Heart left ventricle (tissue), 16 donors: ENCODE measurements at regions not wholly inside any gene's neighbourhood (a gene's known extent, or its start where the extent isn't known, plus 50 kb on each side); places are given as distances from the start of the nearest gene placed in this dataset.

Experiments
- ATAC-seq, 4 donors: fragments of 200-7000 bp; cut with Tn5 transposase; one replicate each; pipeline ENCODE4 v1.9.1; 2020 to 2022; ENCODE audit warnings: moderate library complexity in 4 of 4, mild to moderate bottlenecking in 3 of 4, moderate number of reproducible peaks in 1 of 4
- DNase-seq, 5 donors: peaks; one replicate each; pipeline ENCODE4 v3.0.0-alpha.2; 2020
- H3K27ac ChIP-seq, 12 donors: fragments of 200-600 bp; sonication (generic) in 4 of 12; one replicate each; pipeline versions ENCODE4 v1.5.0 to v1.8.0; 2016 to 2022; ENCODE audit warnings: mild to moderate bottlenecking in 2 of 12
- H3K27me3 ChIP-seq, 9 donors: fragments of 200-600 bp; sonication (generic) in 2 of 9; one replicate each; pipeline versions ENCODE4 v1.5.1 to v1.8.0; 2016 to 2022; ENCODE audit warnings: mild to moderate bottlenecking in 3 of 9
- H3K36me3 ChIP-seq, 9 donors: fragments of 200-600 bp; sonication (generic) in 2 of 9; one replicate each; pipeline versions ENCODE4 v1.5.0 to v1.8.0; 2018 to 2022; ENCODE audit warnings: mild to moderate bottlenecking in 2 of 9
- H3K4me1 ChIP-seq, 12 donors: fragments of 200-600 bp; sonication (generic) in 4 of 12; one replicate each; pipeline versions ENCODE4 v1.5.0 to v1.8.0; 2016 to 2022; ENCODE audit warnings: mild to moderate bottlenecking in 3 of 12
- H3K4me3 ChIP-seq, 12 donors: fragments of 200-600 bp; sonication (generic) in 4 of 12; one replicate each; pipeline versions ENCODE4 v1.5.0 to v1.8.0; 2017 to 2022; ENCODE audit warnings: mild to moderate bottlenecking in 9 of 12, moderate library complexity in 4 of 12
- H3K9me3 ChIP-seq, 12 donors: fragments of 200-600 bp; sonication (generic) in 4 of 12; one replicate each; pipeline versions ENCODE4 v1.5.0 to v1.8.0; 2016 to 2022; ENCODE audit warnings: mild to moderate bottlenecking in 1 of 12
- POLR2A ChIP-seq, 2 donors: fragments of 450-650 bp; IDR thresholded peaks; one replicate each; pipeline ENCODE4 v1.6.1; 2017; ENCODE audit warnings: antibody characterized with exemption in 2 of 2, mild to moderate bottlenecking in 2 of 2, moderate library complexity in 2 of 2
- WGBS, 4 donors: extraction: QIAGEN DNeasy Blood & Tissue Kit in 2 of 4; methylation state at CpG; one replicate each; pipeline versions ENCODE4 v1.1.5 to v1.1.7; 2013 to 2018; 5-methylcytosine and 5-hydroxymethylcytosine counted together
- intact Hi-C, 10 donors: fragments of 100-400 bp; cut with DNase I; formaldehyde crosslinking; loops; one replicate each; pipeline versions ENCODE4 v1.11.1 to v1.14.2; 2022
- TF ChIP-seq, protein P1 (sequence below), 12 donors: fragments of 200-600 bp; sonication (generic) in 4 of 12; IDR thresholded peaks; one replicate each; pipeline versions ENCODE4 v1.5.0 to v1.8.0; 2018 to 2022; ENCODE audit warnings: antibody characterized with exemption in 12 of 12, mild to moderate bottlenecking in 5 of 12
- donor health status: ischemic (EF 13 %, LVEDD 7.1; RV severe dilation, severe dysfunction).
- donor health status: healthy with polysubstance abuse.
- donor health status: DM: no; HTN: yes; CAD: no.
- donor health status: DM: no; HTN: no; CAD: no.
- donor health status: ischemic (EF 25% LVEDD 6.9; RV normal size, moderate dysfunction).
- donor health status: ischemic (EF 25% LVEDD 5.7; RV mildly dilated, moderate dysfunction).
- donor health status: healthy.
- donor health status: DM: yes; HTN: yes; CAD: no.
- donor health status: ischemic (EF 35%, LVEDD 5.7; RV mildly dilated, moderate dysfunction).
- donor health status: nonischemic (EF 11% LVEDD 7.7; RV severe dilation, severe dysfunction).
- donor health status: DM: yes; HTN: yes; CAD: no.
- donor health status: PGD.
- donor health status: ischemic (EF 29% LVEDD 5.4; RV normal size, mild dysfunction).
- donor health status: nonischemic (EF 23%, LVEDD 6.1; RV moderate dilation, normal function).

- Histone ChIP-seq H3K4me1 (peaks cover 0 to 14% (median 0%) of the 10 kb centered on the region in 12 donors), H3K36me3 (no peaks in the 10 kb centered on the region), H3K9me3 (no peaks in the 10 kb centered on the region), H3K27ac (no peak overlapping the region), H3K27me3 (no peaks in the 10 kb centered on the region), H3K4me3 (no peak overlapping the region)
- TF ChIP-seq, protein P1, sequence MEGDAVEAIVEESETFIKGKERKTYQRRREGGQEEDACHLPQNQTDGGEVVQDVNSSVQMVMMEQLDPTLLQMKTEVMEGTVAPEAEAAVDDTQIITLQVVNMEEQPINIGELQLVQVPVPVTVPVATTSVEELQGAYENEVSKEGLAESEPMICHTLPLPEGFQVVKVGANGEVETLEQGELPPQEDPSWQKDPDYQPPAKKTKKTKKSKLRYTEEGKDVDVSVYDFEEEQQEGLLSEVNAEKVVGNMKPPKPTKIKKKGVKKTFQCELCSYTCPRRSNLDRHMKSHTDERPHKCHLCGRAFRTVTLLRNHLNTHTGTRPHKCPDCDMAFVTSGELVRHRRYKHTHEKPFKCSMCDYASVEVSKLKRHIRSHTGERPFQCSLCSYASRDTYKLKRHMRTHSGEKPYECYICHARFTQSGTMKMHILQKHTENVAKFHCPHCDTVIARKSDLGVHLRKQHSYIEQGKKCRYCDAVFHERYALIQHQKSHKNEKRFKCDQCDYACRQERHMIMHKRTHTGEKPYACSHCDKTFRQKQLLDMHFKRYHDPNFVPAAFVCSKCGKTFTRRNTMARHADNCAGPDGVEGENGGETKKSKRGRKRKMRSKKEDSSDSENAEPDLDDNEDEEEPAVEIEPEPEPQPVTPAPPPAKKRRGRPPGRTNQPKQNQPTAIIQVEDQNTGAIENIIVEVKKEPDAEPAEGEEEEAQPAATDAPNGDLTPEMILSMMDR (IDR thresholded peaks at IDR 0.05) = no peak
- TF ChIP-seq POLR2A (IDR thresholded peaks at IDR 0.05) = no peak
- intact Hi-C loops = no loop called here
- DNase-seq = no peak
- ATAC-seq = no peak
- WGBS, 4 donors = 88 to 94% (median 92%) methylated on average over 2 of the region's 2 CpGs
Observed at GRCh38 chr5:108638021-108638420, 109.7 kb upstream of the FER start.

DNA sequence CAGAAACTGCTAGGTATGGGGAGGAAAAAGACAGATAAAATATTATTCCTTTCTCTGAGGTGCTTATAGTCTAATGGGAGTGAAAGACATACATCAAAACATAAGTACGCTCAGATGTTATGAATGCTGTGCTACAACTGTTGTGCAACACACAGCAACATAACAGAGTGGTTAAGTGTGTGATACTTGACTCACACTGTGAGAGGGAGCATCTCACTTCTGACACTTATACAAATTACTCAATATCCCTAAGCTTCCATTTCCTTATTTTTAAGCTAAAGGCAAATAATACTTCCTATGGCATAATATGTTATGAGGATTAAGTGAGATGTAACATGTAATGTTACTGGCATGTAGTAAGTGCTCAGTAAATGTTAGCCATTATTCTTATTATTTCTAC is 110.6 kb upstream of the FER start:
- WGBS, 4 donors = 92 to 95% (median 93%) methylated on average over 1 of the region's 1 CpG
- Histone ChIP-seq H3K4me1 (peaks cover 0 to 9% (median 0%) of the 10 kb centered on the region in 12 donors), H3K36me3 (no peaks in the 10 kb centered on the region), H3K27me3 (no peaks in the 10 kb centered on the region), H3K27ac (no peak overlapping the region), H3K9me3 (no peaks in the 10 kb centered on the region), H3K4me3 (no peak overlapping the region)
- DNase-seq = no peak
- intact Hi-C loops = no loop called here
- TF ChIP-seq, protein P1 (IDR thresholded peaks at IDR 0.05) = no peak
- TF ChIP-seq POLR2A (IDR thresholded peaks at IDR 0.05) = no peak
- no peak for ATAC-seq

DNA sequence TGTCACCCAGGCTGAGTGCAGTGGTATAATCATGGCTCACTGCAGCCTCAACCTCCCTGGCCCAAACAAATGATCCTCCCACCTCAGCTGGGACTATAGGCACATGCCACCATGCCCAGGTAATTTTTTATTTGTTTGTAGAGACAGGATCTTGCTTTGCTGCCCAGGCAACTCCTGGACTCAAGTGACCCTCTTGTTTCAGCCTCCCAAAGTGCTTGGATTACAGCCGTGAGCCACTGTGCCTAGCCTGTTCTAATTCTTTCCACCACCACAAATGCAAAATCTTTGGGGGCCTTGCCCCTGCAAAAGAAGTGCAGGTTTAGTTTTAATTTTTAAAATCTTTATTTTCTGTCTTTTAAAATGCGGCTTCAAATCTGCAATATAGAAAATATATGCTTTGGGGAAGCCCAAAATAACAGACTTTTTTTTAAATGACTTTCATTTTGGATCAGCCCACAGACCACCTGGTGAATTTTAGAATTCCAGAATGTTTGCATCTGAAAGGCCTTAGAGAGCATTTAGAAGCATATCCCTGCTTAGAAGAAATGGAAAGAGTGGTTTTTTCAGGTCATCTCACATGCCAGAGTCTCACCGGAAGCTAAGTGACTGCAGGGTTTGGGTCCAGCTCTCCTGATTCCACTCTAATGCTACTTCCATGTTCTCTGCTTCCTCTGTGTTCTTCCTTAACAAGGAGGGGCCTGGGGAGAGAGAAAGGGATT is 111.4 kb upstream of the FER start:
- no peaks in the 10 kb centered on the region for H3K36me3 ChIP-seq
- WGBS, 4 donors = 91 to 92% (median 91%) methylated on average over 3 of the region's 3 CpGs

GRCh38 chr5:108634617-108635288 is 112.9 kb upstream of the FER start:
- no peak overlapping the region for H3K27ac ChIP-seq
- TF ChIP-seq, protein P1 (IDR thresholded peaks at IDR 0.05) = no peak
- TF ChIP-seq POLR2A (IDR thresholded peaks at IDR 0.05) = no peak
- no peak overlapping the region for H3K4me3 ChIP-seq
- no peak for DNase-seq
- no peaks in the 10 kb centered on the region for H3K36me3 ChIP-seq
- no peaks in the 10 kb centered on the region for H3K27me3 ChIP-seq
- intact Hi-C loops = no loop called here
- ATAC-seq = no peak
- H3K9me3 ChIP-seq = no peaks in the 10 kb centered on the region
- WGBS, 4 donors = 57 to 71% (median 66%) methylated on average over 1 of the region's 1 CpG
- peaks cover 0 to 6% (median 0%) of the 10 kb centered on the region in 12 donors for H3K4me1 ChIP-seq

More for the DNA sequence above, 111.4 kb upstream of the FER start:
- ATAC-seq (no peak), DNase-seq (no peak)
- H3K4me3 ChIP-seq = no peak overlapping the region
- H3K27me3 ChIP-seq = no peaks in the 10 kb centered on the region
- no peaks in the 10 kb centered on the region for H3K9me3 ChIP-seq
- intact Hi-C loops = no loop called here
- H3K27ac ChIP-seq = no peak overlapping the region
- peaks cover 0 to 6% (median 0%) of the 10 kb centered on the region in 12 donors for H3K4me1 ChIP-seq
- TF ChIP-seq, protein P1 (IDR thresholded peaks at IDR 0.05) = no peak
- TF ChIP-seq POLR2A (IDR thresholded peaks at IDR 0.05) = no peak
